Neural cell (in vitro differentiated cells): ENCODE measurements at regions not wholly inside any gene's neighbourhood (a gene's known extent, or its start where the extent isn't known, plus 50 kb on each side); places are given as distances from the start of the nearest gene placed in this dataset.

Experiments
- CTCF ChIP-seq: fragments of 450-650 bp; IDR thresholded peaks from 2 replicates; pipeline ENCODE4 v1.5.1; 2014; ENCODE audit warnings: antibody characterized with exemption, mild to moderate bottlenecking, moderate library complexity; ENCODE audit not compliant: poor library complexity, severe bottlenecking
- EP300 ChIP-seq: fragments of 450-650 bp; conservative IDR thresholded peaks from 2 replicates; pipeline ENCODE4 v1.6.1; 2014; ENCODE audit warnings: antibody characterized with exemption, mild to moderate bottlenecking, moderate library complexity; ENCODE audit not compliant: poor library complexity, severe bottlenecking
- EZH2 ChIP-seq: fragments of 200-600, 300-800 bp; shearing (Covaris generic), sonication (generic); IDR thresholded peaks from 2 replicates; pipeline ENCODE4 v1.6.1; 2014; ENCODE audit warnings: antibody characterized with exemption, low read length, borderline replicate concordance, mild to moderate bottlenecking; ENCODE audit not compliant: insufficient read depth, poor library complexity, severe bottlenecking
- MXI1 ChIP-seq: fragments of 450-650 bp; conservative IDR thresholded peaks from 2 replicates; pipeline ENCODE4 v1.6.1; 2014; ENCODE audit warnings: antibody characterized with exemption, mild to moderate bottlenecking; ENCODE audit not compliant: poor library complexity, severe bottlenecking
- REST ChIP-seq: IDR thresholded peaks from 2 replicates; pipeline ENCODE4 v1.6.1; 2012; ENCODE audit warnings: borderline replicate concordance
- TAF1 ChIP-seq: IDR thresholded peaks from 2 replicates; pipeline ENCODE4 v1.6.1; 2012; ENCODE audit warnings: low read depth

GRCh38 chr14:103199124-103199523, 75.9 kb downstream of the TNFAIP2 start:
- TF ChIP-seq CTCF (no peak), TAF1 (no peak), EZH2 (no peak), EP300 (no peak), MXI1 (no peak), REST (no peak)
